ENCODE measurements at regions not wholly inside any gene's neighbourhood (a gene's known extent, or its start where the extent isn't known, plus 50 kb on each side); places are given as distances from the start of the nearest gene placed in this dataset.

DNA sequence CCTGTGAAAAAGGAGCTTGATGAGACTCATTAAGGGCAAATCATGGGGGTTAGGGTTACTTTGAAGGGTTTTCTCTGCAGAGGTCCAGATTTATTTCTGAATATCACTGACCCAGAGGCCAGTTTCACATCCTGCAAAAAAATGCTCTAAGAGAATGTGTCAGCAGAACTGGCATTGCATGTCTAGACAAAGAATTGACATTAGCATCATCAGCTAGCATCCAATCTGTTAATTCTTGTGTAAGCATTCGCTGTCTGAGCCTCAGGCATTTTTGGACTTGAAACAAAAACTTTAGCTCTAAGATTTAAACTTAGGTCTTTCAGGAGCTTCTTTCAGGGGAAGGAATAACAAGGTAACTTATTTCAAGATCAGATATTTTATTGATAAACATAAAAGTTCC is 187.9 kb upstream of the ELL2 start:
- peaks cover 11% of the 10 kb centered on the region for H3K4me1 Mint-ChIP-seq (ENCODE audit: low read depth)
- H3K27me3 Mint-ChIP-seq = peaks cover 8% of the 10 kb centered on the region
- no peaks in the 10 kb centered on the region for H3K36me3 Mint-ChIP-seq (ENCODE audit: low read depth)
- no peak overlapping the region for H3K27ac Mint-ChIP-seq
- H3K4me3 Mint-ChIP-seq = no peak overlapping the region
- no peaks in the 10 kb centered on the region for H3K9me3 Mint-ChIP-seq
- no peak for DNase-seq

DNA sequence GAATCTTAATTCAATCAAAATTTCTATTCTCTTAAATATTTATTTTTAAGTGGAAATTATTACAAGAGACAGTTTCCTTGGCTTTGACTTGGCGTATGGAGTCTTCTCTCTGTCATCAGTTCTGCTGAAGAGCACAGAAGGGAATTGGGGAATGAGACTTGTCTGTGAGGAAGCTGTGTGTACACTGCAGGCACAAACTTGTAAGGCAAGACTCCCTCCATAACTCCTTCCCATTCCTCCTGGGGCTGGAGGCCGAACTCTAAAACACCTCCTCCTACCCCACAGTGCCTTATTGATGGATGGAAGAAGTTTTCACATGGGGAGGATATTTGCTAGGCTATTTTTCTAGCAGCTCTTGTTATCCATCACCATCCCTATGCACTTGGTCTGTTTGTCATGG is 187.4 kb upstream of the ELL2 start:
- Mint-ChIP-seq H3K9me3 (no peaks in the 10 kb centered on the region), H3K27me3 (peaks cover 8% of the 10 kb centered on the region), H3K4me1 (ENCODE audit: low read depth) (peaks cover 11% of the 10 kb centered on the region), H3K27ac (no peak overlapping the region), H3K4me3 (no peak overlapping the region), H3K36me3 (ENCODE audit: low read depth) (no peaks in the 10 kb centered on the region)
- no peak for DNase-seq

DNA sequence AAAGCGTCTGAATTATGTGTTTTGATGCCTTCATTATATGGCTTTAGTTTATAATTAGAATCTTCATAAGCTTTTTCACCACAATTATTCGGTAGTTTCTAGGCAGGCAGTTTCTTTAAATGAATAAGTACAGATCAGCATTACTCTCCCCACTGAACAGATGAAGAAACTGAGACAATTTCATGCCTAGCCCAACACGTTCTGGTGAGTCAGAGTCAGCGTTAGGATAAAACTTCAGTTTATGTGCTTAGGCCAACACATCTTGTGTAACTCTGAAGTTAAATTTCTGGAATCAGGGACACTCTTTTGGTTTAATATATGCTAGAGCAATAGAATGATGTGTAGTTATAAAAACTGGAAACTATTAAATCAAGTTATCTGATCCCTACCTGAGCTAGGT is 186.7 kb upstream of the ELL2 start:
- Mint-ChIP-seq H3K36me3 (ENCODE audit: low read depth) (no peaks in the 10 kb centered on the region), H3K27me3 (peaks cover 8% of the 10 kb centered on the region), H3K4me3 (no peak overlapping the region), H3K9me3 (no peaks in the 10 kb centered on the region), H3K27ac (no peak overlapping the region), H3K4me1 (ENCODE audit: low read depth) (peaks cover 11% of the 10 kb centered on the region)
- DNase-seq = no peak

DNA sequence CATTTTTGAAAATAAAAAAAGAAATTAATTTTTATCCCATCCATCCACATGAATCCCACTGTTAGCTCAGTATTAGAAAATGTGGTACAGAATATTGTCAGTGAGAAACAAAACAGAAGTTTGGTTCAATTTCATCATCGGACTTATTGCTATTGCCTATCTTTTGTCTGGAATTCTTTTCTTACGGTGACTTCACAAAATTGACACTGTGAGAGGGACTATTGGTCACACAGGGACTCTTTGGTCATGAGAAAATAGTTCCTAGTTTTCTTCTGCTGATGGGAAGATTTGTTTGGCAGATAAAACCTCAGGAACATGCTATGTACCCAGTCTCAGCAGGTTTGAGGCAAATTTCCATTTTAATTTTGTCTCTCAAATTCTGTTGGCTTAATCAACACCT is 186.2 kb upstream of the ELL2 start:
- peaks cover 8% of the 10 kb centered on the region for H3K27me3 Mint-ChIP-seq
- no peak overlapping the region for H3K27ac Mint-ChIP-seq
- H3K36me3 Mint-ChIP-seq (ENCODE audit: low read depth) = no peaks in the 10 kb centered on the region
- no peaks in the 10 kb centered on the region for H3K9me3 Mint-ChIP-seq
- no peak overlapping the region for H3K4me3 Mint-ChIP-seq
- H3K4me1 Mint-ChIP-seq (ENCODE audit: low read depth) = peaks cover 11% of the 10 kb centered on the region
- no peak for DNase-seq

DNA sequence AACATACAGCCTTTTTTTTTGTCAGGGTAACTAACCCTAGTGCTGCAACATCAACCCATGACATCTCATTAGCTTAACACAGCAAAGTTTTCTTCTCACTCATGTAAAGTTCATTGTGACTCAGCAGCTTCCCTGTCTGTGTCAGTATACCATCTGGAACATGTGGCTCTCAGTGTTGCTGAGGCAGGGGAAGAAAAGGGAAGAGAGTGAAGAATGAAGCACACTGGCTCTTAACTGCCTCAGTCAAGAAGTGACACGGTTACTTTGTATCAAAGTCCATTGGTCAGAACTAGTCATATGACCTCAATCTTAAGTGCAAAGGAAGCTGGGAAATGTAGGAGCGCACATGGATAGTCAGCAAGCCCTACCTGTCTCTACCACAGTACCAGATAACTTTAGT is 185.0 kb upstream of the ELL2 start:
- DNase-seq = no peak
- Mint-ChIP-seq H3K36me3 (ENCODE audit: low read depth) (no peaks in the 10 kb centered on the region), H3K9me3 (no peaks in the 10 kb centered on the region), H3K27ac (no peak overlapping the region), H3K4me1 (ENCODE audit: low read depth) (peaks cover 5% of the 10 kb centered on the region), H3K27me3 (peaks cover 17% of the 10 kb centered on the region), H3K4me3 (no peak overlapping the region)

DNA sequence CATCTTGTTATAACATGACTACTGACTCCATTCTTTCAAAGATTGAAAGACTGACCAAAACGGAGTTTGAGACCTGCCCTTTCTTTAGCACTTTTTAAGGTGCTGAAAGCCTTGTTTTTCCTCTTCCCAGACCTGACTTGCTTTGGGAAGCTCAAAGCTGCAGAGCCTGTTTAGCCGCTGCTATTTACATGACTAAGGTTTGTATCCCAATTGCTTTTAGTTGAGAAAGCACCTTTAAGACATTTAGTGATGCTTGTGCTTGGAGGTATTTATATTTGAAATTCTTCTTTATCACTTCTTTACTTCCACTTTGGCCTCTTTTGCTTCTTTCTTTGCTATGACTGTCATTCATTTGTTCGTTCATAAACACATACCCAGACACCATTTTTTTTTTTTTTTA is 182.6 kb upstream of the ELL2 start:
- H3K9me3 Mint-ChIP-seq = no peaks in the 10 kb centered on the region
- H3K4me3 Mint-ChIP-seq = no peak overlapping the region
- H3K36me3 Mint-ChIP-seq (ENCODE audit: low read depth) = no peaks in the 10 kb centered on the region
- no peak for DNase-seq
- H3K27me3 Mint-ChIP-seq = peaks cover 28% of the 10 kb centered on the region
- H3K4me1 Mint-ChIP-seq (ENCODE audit: low read depth) = peaks cover 4% of the 10 kb centered on the region
- H3K27ac Mint-ChIP-seq = no peak overlapping the region

DNA sequence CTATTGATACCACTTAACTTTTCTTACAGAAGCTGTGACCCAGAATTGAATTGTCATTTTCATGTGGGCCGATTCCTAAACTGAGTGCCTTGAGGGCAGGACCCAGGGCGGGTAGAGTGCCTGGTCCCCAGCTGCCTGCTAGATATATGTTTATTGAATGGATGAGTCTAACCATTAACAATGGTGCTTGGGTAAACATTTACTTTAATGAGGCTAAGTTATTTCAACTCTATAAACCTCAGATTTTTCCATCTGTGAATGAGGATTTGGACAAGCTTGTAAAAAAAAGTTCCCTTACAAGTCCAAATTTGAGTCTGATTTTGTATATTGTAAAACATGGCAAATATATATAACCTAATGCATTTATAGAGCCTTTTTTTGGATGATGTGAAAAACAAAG is 181.8 kb upstream of the ELL2 start:
- Mint-ChIP-seq H3K4me3 (no peak overlapping the region), H3K9me3 (no peaks in the 10 kb centered on the region), H3K36me3 (ENCODE audit: low read depth) (no peaks in the 10 kb centered on the region), H3K27me3 (peaks cover 26% of the 10 kb centered on the region), H3K27ac (no peak overlapping the region), H3K4me1 (ENCODE audit: low read depth) (peaks cover 4% of the 10 kb centered on the region)
- DNase-seq = no peak

DNA sequence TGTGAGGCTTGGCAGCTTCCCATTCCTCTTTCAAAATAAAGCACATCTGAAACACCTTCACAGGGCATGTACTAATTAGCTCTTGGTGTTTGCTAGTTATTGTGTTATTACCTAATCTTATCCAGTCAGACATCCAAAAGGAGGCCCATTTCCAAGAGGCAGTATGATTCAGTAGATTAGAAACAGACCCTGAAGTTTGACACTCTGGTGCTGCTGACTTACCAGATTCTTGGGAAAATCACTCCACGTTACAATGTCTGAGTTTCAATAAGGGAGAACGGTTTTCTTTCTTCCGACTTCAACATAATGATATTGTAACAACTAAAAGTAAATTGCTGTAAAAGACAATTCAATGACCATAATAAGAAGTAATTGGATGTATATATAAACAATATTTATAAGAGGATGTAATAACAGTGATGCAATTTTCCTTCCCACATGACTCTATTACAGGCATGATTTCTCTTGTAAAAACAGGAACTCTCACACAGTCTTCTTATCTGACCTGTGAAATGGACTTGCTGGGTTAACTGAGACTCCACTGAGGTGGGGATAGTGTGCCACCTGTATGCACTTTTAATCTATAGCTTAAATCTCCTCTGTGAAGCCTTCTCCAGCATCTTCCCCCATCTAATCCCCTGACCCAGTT is 181.3 kb upstream of the ELL2 start:
- H3K4me3 Mint-ChIP-seq = no peak overlapping the region
- H3K27me3 Mint-ChIP-seq = peaks cover 25% of the 10 kb centered on the region
- peaks cover 4% of the 10 kb centered on the region for H3K4me1 Mint-ChIP-seq (ENCODE audit: low read depth)
- no peaks in the 10 kb centered on the region for H3K9me3 Mint-ChIP-seq
- no peaks in the 10 kb centered on the region for H3K36me3 Mint-ChIP-seq (ENCODE audit: low read depth)
- no peak for DNase-seq
- no peak overlapping the region for H3K27ac Mint-ChIP-seq

DNA sequence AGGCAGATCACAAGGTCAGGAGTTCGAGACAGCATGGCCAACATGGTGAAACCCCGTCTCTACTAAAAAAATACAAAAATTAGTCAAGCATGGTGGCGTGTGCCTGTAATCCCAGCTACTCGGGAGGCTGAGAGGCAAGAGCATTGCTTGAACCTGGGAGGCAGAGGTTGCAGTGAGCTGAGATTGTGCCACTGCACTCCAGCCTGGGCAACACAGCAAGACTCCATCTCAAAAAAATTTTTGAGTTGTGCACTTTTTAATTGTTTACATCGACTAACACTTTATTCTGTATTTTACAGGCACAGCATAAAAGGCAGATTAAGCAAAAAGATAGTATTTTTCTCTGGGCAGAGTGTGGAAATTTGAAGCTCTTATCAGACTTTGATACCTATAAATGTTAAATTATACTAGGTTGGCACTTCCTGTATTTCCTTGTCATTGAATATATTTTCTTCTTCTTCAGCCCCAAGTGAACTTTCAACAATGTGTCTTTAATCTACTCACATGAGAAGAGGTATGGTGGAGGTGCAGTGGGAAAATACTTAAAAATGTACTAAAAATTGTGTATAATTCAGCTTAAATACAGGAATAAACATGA is 180.6 kb upstream of the ELL2 start:
- Mint-ChIP-seq H3K36me3 (ENCODE audit: low read depth) (no peaks in the 10 kb centered on the region), H3K27me3 (peaks cover 25% of the 10 kb centered on the region), H3K4me3 (no peak overlapping the region), H3K9me3 (no peaks in the 10 kb centered on the region), H3K4me1 (ENCODE audit: low read depth) (peaks cover 4% of the 10 kb centered on the region), H3K27ac (no peak overlapping the region)
- no peak for DNase-seq

DNA sequence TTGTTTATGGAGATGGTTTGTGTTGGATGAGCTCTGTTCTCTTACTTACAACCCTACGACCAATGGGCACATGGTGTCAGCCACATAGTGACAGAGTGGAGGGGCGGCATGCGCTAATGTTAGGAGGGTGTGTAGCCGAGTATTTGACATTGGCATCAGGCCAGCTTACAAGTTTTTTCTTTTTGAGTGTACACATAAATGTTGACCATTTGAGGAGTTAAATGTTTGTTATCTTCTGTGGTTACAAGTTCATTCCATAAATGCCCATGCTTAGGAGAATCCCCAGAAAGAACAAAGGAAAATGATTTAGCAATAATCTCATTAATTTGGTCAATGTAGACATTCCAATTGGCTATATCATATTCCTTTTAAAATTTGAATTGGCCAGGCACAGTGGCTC is 180.1 kb upstream of the ELL2 start:
- Mint-ChIP-seq H3K9me3 (no peaks in the 10 kb centered on the region), H3K4me1 (ENCODE audit: low read depth) (peaks cover 3% of the 10 kb centered on the region), H3K27me3 (peaks cover 25% of the 10 kb centered on the region), H3K27ac (no peak overlapping the region), H3K36me3 (ENCODE audit: low read depth) (no peaks in the 10 kb centered on the region), H3K4me3 (no peak overlapping the region)
- no peak for DNase-seq

DNA sequence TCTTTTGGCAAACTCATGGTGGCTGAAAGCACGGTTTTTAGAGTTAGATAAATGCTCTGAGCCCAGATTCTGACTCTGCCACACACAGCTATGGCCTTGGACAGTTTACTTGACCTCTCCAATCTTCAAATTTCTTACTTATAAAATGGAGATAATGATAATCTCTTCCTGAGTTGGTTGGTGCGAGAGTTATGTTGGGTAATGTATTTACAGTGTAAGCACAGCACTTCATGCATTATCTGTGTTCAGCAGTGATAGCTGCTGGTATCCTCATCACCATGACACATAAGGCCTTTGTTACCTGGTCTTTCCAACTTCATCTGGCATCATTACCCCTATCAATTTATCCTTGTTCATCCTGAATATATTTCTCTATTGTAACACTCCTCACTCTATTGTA is 178.8 kb upstream of the ELL2 start:
- DNase-seq = no peak
- Mint-ChIP-seq H3K36me3 (ENCODE audit: low read depth) (no peaks in the 10 kb centered on the region), H3K27ac (no peak overlapping the region), H3K9me3 (no peaks in the 10 kb centered on the region), H3K4me3 (no peak overlapping the region), H3K4me1 (ENCODE audit: low read depth) (no peaks in the 10 kb centered on the region), H3K27me3 (peaks cover 32% of the 10 kb centered on the region)

DNA sequence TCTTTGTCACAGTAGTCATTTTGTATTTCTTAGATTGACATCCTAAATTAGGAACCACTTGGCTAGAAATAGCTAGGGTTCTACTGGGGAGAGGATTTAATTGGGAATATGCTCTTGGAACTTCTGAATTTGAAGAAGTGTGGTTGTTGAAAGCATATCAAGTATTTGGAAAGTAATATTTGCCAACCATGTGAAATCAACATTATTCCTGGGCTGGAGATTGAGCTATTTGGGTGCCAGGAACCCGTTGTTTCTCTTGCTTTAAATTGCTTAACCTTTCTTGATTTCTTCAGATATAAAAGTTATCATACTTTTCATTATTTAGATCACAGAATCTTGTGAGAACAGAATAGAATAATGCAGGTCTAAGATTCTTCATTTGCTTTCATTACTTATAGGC is 178.4 kb upstream of the ELL2 start:
- Mint-ChIP-seq H3K27ac (no peak overlapping the region), H3K36me3 (ENCODE audit: low read depth) (no peaks in the 10 kb centered on the region), H3K4me3 (no peak overlapping the region), H3K9me3 (no peaks in the 10 kb centered on the region), H3K27me3 (peaks cover 32% of the 10 kb centered on the region), H3K4me1 (ENCODE audit: low read depth) (no peaks in the 10 kb centered on the region)
- no peak for DNase-seq

DNA sequence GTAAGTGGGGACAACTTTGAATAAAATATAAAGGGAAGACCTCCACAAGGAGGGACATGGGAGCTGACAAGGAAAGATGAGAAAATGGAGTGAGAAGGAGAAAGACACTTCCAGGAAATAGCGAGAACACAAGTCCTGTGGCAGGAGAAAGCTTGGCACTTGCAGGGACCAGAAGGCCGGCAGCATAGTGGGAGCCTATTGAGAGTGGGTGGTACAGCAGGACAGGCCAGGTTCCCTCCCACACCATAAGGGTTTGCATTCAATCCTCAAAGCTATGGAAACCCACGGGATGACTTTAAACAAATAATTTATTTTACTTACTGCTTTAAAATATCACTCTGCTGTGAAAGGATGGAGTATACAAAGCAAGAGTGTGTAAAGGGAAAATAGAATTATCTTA is 173.2 kb upstream of the ELL2 start:
- Mint-ChIP-seq H3K36me3 (ENCODE audit: low read depth) (no peaks in the 10 kb centered on the region), H3K4me3 (no peak overlapping the region), H3K27me3 (peaks cover 22% of the 10 kb centered on the region), H3K4me1 (ENCODE audit: low read depth) (no peaks in the 10 kb centered on the region), H3K27ac (no peak overlapping the region), H3K9me3 (no peaks in the 10 kb centered on the region)
- DNase-seq = no peak

DNA sequence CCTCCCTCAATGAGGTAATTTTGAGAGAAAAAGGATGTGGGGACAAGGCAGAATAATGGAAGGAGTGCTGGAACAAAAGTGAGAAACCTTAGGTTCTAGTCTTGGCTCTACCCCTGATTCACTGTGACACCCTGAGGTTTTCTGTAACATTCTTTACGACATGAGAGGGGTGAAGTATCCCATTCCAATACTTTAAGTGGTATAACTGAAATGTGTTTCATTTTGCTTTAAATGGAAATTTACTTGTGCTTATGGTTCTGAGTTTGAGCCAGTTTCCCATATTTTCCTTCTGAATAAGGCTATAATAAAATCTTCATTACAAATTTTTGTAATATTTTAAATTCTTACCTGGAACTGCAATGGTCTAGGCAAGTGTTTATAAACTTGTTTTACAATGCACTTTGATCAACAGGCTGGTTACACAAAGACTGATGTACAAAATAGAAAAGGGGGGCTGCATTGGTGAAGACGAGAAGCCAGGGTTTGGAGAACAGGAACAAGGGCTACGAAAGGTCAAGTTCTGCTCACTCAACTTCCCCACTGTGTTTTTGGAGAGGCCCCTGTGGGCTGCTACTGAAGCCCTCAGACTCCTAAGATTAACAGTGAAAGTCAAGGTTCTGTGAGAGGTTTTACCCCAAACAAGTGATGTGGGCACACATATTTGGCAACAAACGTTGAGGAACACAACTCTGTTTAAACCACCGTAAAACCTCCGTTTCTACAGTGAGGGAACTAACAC is 171.9 kb upstream of the ELL2 start:
- no peaks in the 10 kb centered on the region for H3K4me1 Mint-ChIP-seq (ENCODE audit: low read depth)
- H3K27ac Mint-ChIP-seq = no peak overlapping the region
- peaks cover 22% of the 10 kb centered on the region for H3K27me3 Mint-ChIP-seq
- no peak overlapping the region for H3K4me3 Mint-ChIP-seq
- no peak for DNase-seq
- H3K36me3 Mint-ChIP-seq (ENCODE audit: low read depth) = no peaks in the 10 kb centered on the region
- H3K9me3 Mint-ChIP-seq = no peaks in the 10 kb centered on the region

DNA sequence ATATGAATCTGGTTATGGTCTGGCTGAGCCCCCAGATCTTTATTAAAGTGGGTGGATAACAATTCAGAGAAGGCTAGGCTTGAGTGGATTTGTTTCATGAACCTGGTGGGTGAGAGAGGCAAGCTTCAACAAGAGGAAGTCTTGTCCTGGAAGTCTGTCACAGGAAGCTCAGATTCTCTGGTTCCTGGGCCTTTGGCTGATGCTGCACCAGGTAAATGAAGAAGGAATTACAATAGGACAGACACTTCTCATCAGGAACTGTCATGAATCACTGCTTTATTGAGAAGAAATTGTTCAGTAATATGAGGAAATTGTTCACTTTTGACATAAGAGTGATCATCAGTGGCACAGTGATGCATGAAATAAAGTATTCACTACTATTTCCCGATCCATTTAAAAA is 167.6 kb upstream of the ELL2 start:
- no peak for DNase-seq
- no peak overlapping the region for H3K4me3 Mint-ChIP-seq
- peaks cover 34% of the 10 kb centered on the region for H3K27me3 Mint-ChIP-seq
- H3K9me3 Mint-ChIP-seq = no peaks in the 10 kb centered on the region
- no peak overlapping the region for H3K27ac Mint-ChIP-seq
- H3K36me3 Mint-ChIP-seq (ENCODE audit: low read depth) = no peaks in the 10 kb centered on the region
- no peaks in the 10 kb centered on the region for H3K4me1 Mint-ChIP-seq (ENCODE audit: low read depth)

All from activated T-cell treated with anti-CD3 and anti-CD28 coated beads, Interleukin-2, amount 50 U/mL, for 24 hours (primary cell).